ENCODE measurements at regions not wholly inside any gene's neighbourhood (a gene's known extent, or its start where the extent isn't known, plus 50 kb on each side); places are given as distances from the start of the nearest gene placed in this dataset.

DNA sequence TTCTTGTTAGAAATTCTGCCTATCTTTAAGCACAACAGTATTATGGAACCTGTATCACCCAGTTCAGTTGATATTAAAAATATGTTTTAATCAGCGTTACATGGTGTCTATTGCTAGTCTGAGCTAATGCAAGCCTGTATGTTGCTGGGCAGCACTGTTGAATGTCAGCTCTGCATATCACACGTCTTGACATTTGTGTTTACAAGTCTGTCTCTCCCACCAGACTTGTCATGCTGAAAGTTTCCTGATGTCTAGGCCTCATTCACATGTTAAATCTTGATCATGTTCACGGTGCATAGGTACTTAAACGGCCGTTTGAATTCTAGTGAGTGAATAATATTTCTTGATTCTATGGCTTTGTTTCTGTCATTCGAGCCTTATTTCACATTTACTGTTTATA, 385.0 kb downstream of the SOCS6 start:
- Histone ChIP-seq H3K27me3 (ENCODE audit: control insufficient read depth, insufficient read depth, low read length) (no peaks in the 10 kb centered on the region), H3K4me1 (ENCODE audit: control insufficient read depth in 2 of 3, insufficient read depth in 2 of 3, low read depth in 1 of 3, low read length in 3 of 3) (no peaks in the 10 kb centered on the region), H3K4me3 (ENCODE audit: low read length in 3 of 3) (no peak overlapping the region), H3K36me3 (ENCODE audit: control insufficient read depth in 2 of 3, insufficient read depth in 3 of 3, low read length in 3 of 3) (no peaks in the 10 kb centered on the region), H3K9ac (ENCODE audit: low read length in 3 of 3) (no peak overlapping the region), H3K9me3 (ENCODE audit: control insufficient read depth in 2 of 3, insufficient read depth in 1 of 3, low read length in 3 of 3) (peaks cover 0 to 9% (median 2%) of the 10 kb centered on the region in 3 donors), H3K27ac (ENCODE audit: low read depth in 2 of 2, low read length in 2 of 2) (no peak overlapping the region)
- intact Hi-C loops (cut with DNase I): no loop called here
- DNase-seq: no peak
- no peak for FAIRE-seq
- TF ChIP-seq, protein P1, sequence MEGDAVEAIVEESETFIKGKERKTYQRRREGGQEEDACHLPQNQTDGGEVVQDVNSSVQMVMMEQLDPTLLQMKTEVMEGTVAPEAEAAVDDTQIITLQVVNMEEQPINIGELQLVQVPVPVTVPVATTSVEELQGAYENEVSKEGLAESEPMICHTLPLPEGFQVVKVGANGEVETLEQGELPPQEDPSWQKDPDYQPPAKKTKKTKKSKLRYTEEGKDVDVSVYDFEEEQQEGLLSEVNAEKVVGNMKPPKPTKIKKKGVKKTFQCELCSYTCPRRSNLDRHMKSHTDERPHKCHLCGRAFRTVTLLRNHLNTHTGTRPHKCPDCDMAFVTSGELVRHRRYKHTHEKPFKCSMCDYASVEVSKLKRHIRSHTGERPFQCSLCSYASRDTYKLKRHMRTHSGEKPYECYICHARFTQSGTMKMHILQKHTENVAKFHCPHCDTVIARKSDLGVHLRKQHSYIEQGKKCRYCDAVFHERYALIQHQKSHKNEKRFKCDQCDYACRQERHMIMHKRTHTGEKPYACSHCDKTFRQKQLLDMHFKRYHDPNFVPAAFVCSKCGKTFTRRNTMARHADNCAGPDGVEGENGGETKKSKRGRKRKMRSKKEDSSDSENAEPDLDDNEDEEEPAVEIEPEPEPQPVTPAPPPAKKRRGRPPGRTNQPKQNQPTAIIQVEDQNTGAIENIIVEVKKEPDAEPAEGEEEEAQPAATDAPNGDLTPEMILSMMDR (IDR thresholded peaks at IDR 0.05; ENCODE audit: borderline replicate concordance, extremely low read depth, insufficient read depth): no peak

DNA sequence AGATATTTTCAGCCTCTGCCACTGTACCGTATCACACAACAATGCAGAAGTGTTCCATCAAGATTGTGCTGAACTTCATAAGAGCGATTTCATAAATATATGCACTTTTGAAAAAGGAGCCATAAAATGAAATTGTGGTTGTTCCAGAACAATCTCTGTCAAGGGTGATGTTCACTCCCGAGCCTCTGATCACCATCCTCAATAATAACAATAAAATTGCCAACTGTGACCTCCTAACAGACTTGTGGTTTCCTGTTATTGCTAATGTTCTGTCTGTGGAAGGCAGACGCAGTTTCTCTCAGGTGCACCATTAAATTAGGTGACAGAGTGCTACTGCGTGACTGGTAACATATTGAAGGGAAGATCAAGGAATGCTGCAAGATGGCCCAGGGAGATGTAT, 383.7 kb downstream of the SOCS6 start:
- intact Hi-C loops (cut with DNase I): no loop called here
- H3K27ac ChIP-seq (ENCODE audit: low read depth in 2 of 2, low read length in 2 of 2): no peak overlapping the region
- H3K36me3 ChIP-seq (ENCODE audit: control insufficient read depth in 2 of 3, insufficient read depth in 3 of 3, low read length in 3 of 3): no peaks in the 10 kb centered on the region
- H3K9me3 ChIP-seq (ENCODE audit: control insufficient read depth in 2 of 3, insufficient read depth in 1 of 3, low read length in 3 of 3): peaks cover 0 to 9% (median 2%) of the 10 kb centered on the region in 3 donors
- TF ChIP-seq, protein P1 (IDR thresholded peaks at IDR 0.05; ENCODE audit: borderline replicate concordance, extremely low read depth, insufficient read depth): no peak
- H3K4me1 ChIP-seq (ENCODE audit: control insufficient read depth in 2 of 3, insufficient read depth in 2 of 3, low read depth in 1 of 3, low read length in 3 of 3): no peaks in the 10 kb centered on the region
- H3K9ac ChIP-seq (ENCODE audit: low read length in 3 of 3): no peak overlapping the region
- no peak overlapping the region for H3K4me3 ChIP-seq (ENCODE audit: low read length in 3 of 3)
- no peak for FAIRE-seq
- DNase-seq: no peak
- H3K27me3 ChIP-seq (ENCODE audit: control insufficient read depth, insufficient read depth, low read length): no peaks in the 10 kb centered on the region

DNA sequence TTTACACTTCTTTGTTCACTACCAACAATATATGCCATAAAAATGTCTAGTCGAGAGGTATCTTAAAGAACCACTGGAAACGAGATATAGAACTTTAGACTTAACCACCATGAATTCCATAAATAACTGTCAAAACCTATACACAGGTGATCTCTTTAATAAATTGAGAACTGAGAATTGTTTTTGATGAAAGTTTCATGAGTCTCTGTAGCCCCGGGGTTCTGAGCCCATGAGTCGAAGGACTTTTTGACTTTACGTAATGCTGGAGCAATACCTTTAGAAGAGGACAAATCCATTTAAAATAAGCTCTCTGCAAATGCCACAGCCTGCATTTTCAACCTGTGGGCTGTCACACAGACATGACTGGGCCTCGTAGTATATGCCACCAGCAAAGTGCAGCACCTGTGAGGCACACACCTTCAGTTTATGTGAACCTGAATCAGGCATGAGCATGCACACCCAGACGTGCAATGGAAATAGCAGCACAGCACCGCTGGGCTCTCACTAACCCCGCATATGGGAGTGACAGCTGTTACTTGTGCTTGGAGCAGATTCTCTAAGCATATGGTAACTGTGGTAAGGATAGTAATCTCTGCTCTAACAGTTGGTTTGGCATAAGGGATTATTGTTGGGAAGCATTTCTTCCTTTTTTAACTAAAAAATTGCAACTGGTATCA, 383.2 kb downstream of the SOCS6 start:
- FAIRE-seq: no peak
- Histone ChIP-seq H3K27ac (ENCODE audit: low read depth in 2 of 2, low read length in 2 of 2) (no peak overlapping the region), H3K4me3 (ENCODE audit: low read length in 3 of 3) (no peak overlapping the region), H3K9ac (ENCODE audit: low read length in 3 of 3) (no peak overlapping the region), H3K36me3 (ENCODE audit: control insufficient read depth in 2 of 3, insufficient read depth in 3 of 3, low read length in 3 of 3) (no peaks in the 10 kb centered on the region), H3K27me3 (ENCODE audit: control insufficient read depth, insufficient read depth, low read length) (no peaks in the 10 kb centered on the region), H3K9me3 (ENCODE audit: control insufficient read depth in 2 of 3, insufficient read depth in 1 of 3, low read length in 3 of 3) (peaks cover 0 to 9% (median 2%) of the 10 kb centered on the region in 3 donors), H3K4me1 (ENCODE audit: control insufficient read depth in 2 of 3, insufficient read depth in 2 of 3, low read depth in 1 of 3, low read length in 3 of 3) (no peaks in the 10 kb centered on the region)
- intact Hi-C loops (cut with DNase I): no loop called here
- no peak for DNase-seq
- TF ChIP-seq, protein P1 (IDR thresholded peaks at IDR 0.05; ENCODE audit: borderline replicate concordance, extremely low read depth, insufficient read depth): no peak

DNA sequence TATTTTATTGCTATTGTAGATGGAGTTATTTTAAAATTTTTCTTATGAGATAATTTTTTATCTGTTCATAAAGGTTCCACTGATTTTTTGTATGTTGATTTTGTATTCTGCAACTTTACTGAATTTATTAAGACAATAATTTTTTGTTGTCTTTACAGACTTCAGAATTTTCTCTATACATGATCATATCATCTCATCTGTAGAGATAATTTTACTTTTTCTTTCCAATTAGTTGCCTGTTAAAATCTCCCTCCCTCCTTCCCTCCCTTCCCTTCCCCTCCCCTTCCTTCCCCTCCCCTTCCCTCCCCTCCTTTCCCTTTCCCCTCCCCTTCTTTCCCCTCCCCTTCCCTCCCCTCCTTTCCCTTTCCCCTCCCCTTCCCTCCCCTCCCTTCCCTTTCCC, 378.1 kb downstream of the SOCS6 start:
- DNase-seq (no peak), FAIRE-seq (no peak)
- Histone ChIP-seq H3K4me1 (ENCODE audit: control insufficient read depth in 2 of 3, insufficient read depth in 2 of 3, low read depth in 1 of 3, low read length in 3 of 3) (no peaks in the 10 kb centered on the region), H3K9ac (ENCODE audit: low read length in 3 of 3) (no peak overlapping the region), H3K27ac (ENCODE audit: low read depth in 2 of 2, low read length in 2 of 2) (no peak overlapping the region), H3K4me3 (ENCODE audit: low read length in 3 of 3) (no peak overlapping the region), H3K36me3 (ENCODE audit: control insufficient read depth in 2 of 3, insufficient read depth in 3 of 3, low read length in 3 of 3) (no peaks in the 10 kb centered on the region), H3K27me3 (ENCODE audit: control insufficient read depth, insufficient read depth, low read length) (no peaks in the 10 kb centered on the region), H3K9me3 (ENCODE audit: control insufficient read depth in 2 of 3, insufficient read depth in 1 of 3, low read length in 3 of 3) (peaks cover 0 to 9% (median 2%) of the 10 kb centered on the region in 3 donors)
- intact Hi-C loops (cut with DNase I): no loop called here
- TF ChIP-seq, protein P1 (IDR thresholded peaks at IDR 0.05; ENCODE audit: borderline replicate concordance, extremely low read depth, insufficient read depth): no peak
